NCI-H128 (cell line): ENCODE measurements at regions not wholly inside any gene's neighbourhood (a gene's known extent, or its start where the extent isn't known, plus 50 kb on each side); places are given as distances from the start of the nearest gene placed in this dataset.
"Not testable (repeated sequence)": the region's sequence is repeated elsewhere in the genome, so short reads cannot be mapped to it uniquely, and the experiment has no call there.

Experiments
- DNase-seq: peaks from one replicate; lab custom pipeline; 2025; ENCODE audit not compliant: unreplicated experiment; lab: John Stamatoyannopoulos, UW

DNA sequence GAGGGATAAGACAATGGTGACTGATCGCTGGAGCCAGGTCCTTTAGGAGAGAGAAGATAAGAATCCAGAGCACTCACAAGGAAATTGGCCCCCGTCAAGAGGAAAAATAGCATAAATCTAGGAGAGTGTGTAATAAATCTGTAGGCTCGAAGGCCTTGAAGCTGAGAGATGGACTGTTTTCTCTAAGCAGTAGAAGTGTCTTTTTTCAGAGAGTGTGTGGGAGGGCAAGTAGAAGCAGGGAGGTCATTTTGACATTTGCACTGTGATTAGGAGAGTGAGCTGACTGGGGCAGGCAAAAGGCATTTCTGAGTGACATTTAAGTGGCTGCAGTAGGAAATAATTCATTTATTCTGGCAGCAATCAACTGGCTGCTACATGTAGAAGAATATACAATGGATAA lies 78.0 kb upstream of the DDHD1 start:
- no peak for DNase-seq

DNA sequence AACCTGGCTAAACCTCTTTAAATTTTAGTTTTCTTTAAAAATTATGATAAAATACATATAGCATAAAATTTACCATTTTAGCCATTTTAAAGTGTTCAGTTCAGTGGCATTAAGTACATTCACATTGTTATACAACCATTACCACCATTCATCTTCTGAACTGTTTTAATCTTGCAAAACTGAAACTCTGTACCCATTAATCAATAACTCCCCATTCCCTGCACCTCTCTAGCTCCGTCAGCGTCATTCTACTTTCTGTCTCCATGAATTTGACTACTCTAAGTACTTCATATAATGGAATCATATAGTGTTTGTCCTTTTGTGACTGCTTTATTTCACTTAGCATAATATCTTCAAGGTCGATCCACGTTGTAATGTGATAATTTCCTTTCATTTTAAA lies 75.8 kb upstream of the DDHD1 start:
- DNase-seq, result no peak

DNA sequence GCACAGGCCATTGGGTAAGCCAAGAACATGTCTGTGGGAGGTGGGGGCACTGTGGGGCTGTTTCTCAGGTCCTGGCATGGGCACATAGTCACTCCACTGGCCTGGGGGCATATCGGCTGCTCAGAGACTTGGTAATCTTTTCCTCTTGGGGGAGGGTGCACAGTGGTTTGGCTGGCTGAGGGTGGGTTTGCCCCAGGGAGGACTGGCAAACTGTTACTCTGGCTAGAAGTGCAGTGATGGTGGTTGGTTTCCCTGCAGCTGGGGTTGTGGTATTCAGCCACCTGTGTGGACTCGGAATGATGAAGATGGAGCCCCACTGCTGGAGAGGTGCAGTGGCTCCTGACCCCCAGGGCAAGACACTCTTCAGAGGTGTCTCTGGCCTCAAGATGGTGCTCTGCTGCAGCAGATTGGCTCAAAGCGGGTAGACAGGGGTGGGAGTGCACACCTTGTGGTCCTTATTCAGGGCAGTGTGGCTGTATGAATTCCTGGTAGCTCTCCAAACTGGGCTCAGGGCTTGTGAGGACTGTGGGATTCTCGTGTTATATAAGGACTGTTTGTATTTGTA lies 74.1 kb upstream of the DDHD1 start:
- no peak for DNase-seq

DNA sequence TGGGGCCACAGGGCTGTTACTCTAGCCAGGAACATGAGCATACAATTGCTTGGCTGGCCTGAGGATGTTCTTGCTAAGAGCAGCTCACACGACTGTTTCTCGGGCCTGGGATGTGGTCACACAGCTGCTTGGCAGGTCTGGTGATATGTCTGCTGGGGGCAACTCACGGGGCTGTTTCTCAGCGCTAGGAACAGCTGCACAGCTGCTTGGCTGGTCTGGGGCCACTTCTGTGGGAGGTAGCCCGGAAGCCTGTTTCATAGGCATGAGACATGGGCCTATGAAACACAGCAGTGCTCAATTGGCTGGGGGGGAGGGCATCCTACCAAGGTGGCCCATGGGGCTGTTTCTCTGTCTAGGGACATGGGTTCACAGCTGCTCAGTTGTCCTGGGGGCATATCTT lies 73.4 kb upstream of the DDHD1 start:
- no peak for DNase-seq

DNA sequence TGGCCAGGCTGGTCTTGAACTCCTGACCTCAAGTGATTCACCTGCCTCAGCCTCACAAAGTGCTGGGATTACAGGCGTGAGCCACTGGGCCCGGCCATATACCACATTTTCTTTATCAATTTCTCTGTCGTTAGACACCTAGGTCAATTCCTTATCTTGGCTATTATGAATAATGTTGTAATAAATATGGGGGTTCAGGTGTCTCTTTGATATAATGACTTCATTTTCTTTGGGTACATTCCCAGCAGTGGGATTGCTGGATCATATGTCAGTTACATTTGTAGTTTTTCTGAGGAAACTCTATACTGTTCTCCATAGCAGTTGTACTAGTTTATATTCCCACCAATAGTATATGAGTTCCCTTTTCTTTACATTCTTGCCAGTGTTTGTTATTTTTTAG lies 67.8 kb upstream of the DDHD1 start:
- DNase-seq, result no peak

DNA sequence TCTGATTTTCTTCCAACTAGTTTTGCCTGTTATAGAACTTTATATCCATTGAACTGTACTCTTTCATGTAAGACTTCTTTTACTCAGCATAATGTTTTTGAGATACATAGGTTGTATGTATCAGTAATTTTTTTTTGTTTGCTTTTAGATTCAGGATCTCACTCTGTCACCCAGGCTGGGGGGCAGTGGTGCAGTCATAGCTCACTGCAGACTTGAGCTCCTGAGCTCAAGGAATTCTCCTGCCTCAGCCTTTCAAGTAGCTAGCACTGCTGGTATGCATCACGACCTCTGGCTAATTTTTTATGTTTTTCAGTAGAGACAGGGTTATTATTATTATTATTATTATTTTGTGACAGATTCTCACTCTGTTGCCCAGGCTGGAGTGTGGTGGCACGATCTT lies 65.0 kb upstream of the DDHD1 start:
- DNase-seq, result no peak

DNA sequence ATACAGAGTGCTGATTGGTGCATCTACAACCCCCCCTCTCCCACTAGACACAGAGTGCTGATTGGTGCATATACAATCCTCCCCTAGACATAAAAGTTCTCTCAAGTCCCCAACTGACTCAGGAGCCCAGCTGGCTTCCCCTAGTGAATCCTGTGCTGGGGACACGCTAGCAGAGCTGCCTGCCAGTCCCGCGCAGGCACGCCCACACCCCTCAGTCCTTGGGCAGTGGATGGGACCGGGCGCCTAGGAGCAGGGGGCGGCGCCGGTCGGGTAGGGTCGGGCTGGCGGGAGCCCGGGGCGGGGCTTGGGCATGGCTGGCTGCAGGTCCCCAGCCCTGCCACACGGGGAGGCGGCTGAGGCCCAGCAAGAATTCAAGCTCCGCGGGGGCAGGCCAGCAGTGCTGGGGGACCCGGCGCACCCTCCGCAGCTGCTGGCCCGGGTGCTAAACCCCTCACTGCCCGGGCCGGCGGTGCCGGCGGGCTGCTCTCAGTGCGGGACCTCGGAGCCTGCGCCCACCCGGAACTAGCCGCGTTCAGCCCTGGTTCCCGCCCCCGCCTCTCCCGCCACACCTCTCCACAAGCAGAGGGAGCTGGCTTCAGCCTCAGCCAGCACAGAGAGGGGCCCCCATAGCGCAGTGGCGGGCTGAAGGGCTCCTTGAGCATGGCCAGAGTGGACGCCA lies 64.3 kb upstream of the DDHD1 start:
- peak; percentile 18 for DNase-seq

DNA sequence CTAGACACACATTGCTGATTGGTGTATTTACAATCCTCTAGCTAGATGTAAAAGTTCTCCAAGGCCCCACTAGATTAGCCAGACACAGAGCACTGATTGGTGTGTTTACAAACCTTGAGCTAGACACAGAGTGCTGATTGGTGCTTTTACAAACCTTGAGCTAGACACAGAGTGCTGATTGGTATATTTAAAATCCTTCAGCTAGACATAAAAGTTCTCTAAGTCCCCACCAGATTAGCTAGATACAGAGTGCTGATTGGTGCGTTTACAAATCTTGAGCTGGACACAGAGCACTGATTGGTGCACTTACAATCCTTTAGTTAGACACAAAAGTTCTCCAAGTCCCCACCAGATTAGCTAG lies 63.8 kb upstream of the DDHD1 start:
- DNase-seq, result not testable (repeated sequence)

DNA sequence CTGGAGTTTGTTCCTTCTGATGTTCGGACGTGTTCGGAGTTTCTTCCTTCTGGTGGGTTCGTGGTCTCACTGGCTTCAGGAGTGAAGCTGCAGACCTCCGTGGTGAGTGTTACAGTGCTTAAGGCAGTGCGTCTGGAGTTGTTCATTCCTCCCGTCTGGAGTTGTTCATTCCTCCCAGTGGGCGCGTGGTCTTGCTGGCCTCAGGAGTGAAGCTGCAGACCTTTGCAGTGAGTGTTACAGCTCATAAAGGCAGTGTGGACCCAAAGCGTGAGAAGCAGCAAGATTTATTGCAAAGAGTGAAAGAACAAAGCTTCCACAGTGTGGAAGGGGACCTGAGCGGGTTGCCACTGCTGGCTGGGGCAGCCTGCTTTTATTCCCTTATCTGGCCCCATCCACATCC lies 63.4 kb upstream of the DDHD1 start:
- not testable (repeated sequence) for DNase-seq

DNA sequence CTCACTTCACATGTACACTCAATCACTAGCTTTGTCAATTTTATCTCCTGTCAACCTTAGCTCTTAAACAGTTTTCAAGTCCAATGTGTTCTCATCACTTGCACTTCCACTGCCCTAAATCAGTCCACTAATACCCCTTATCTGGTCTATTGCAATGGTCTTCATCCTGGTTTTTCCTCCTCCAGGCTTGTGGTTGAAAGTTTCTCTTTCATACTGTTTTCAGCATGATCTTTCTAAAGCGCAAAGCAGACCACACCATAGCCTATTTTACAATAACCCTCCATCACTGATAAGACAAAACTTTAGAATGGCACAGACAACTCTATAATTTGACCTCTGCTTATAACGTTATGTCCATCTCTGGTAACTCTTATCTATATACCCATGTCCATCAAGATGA lies 62.0 kb upstream of the DDHD1 start:
- DNase-seq, result no peak

DNA sequence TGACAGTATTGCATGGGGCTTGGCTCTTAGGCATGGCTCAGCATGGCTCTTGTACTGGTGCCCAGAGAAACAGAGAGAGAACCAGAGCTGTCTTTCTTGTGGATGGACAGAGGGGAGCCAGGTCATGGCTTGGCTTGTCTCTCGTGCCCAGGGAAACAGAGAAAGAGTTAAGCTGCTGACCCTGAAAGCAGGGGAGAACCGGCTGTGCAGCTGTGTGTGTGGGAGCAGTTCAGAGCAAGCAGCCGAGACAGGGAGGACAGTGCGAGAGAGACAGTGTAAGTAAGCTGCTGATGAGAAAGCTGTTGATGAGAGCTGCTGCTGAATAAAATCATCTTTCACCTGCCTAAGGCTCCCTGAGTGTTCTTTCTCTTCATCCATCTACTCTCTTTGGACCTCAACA lies 61.3 kb upstream of the DDHD1 start:
- no peak for DNase-seq

DNA sequence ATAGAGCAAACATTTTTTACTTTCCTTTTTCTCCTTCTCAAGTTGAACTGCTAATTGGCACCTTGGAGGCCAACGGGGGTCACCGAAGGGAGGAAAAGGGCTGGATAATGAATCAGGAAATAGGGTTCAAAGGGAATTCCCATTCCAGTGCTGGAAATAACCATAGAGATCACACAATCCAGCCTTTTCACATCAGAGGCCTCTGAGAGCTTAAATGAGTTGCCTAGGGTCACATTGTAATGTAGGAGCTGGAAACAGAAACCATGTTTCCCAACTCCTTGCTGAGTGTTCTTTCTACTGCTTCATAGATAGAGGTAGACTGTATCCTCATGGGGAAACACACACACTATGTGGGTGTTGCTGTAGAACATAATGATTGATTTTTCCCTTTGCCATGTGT lies 60.6 kb upstream of the DDHD1 start:
- DNase-seq, result no peak

DNA sequence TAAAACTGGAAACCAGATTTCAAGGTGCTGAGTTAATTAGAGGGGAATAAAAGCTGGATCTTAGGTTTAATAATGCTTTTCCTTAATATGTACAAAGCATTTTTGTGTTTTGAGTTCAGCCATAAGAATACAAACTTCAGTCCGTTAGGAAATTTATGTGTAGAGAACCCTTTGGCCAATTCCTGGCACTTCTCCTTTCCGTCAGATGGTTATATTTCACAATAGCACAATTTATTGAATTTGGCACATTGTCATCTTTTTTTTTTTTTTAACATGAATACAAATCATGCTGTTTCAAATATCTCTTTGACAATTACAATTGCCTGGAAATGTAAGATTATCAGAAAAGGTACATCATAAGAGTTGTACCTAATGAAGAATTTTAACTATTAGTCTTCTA lies 56.2 kb upstream of the DDHD1 start:
- DNase-seq, result no peak
